H9 (cell line): ENCODE measurements at regions not wholly inside any gene's neighbourhood (a gene's known extent, or its start where the extent isn't known, plus 50 kb on each side); places are given as distances from the start of the nearest gene placed in this dataset.

Experiments used
- DNase-seq: peaks from one replicate; pipeline ENCODE4 v3.0.0-alpha.2; 2017
- H2AFZ ChIP-seq: one replicate; pipeline ENCODE4 v1.6.1; 2013; ENCODE audit warnings: mild to moderate bottlenecking, low read length, control low read depth, moderate library complexity
- H2AK5ac ChIP-seq: 2 replicates; pipeline ENCODE4 v1.6.1; 2013; ENCODE audit warnings: low read length, control low read depth, mixed read lengths; ENCODE audit not compliant: insufficient read length
- H2BK120ac ChIP-seq: one replicate; pipeline ENCODE4 v1.6.1; 2013; ENCODE audit warnings: low read depth, mild to moderate bottlenecking, low read length, control low read depth, inconsistent platforms; ENCODE audit not compliant: poor library complexity, severe bottlenecking
- H2BK12ac ChIP-seq: 2 replicates; pipeline ENCODE4 v1.6.1; 2013; ENCODE audit warnings: low read length, control low read depth, mixed read lengths, low read depth; ENCODE audit not compliant: insufficient read length
- H2BK15ac ChIP-seq: 2 replicates; pipeline ENCODE4 v1.6.1; 2013; ENCODE audit warnings: low read depth, low read length, control low read depth
- H2BK20ac ChIP-seq: one replicate; pipeline ENCODE4 v1.6.1; 2013; ENCODE audit warnings: low read depth, mild to moderate bottlenecking, low read length, control low read depth, inconsistent platforms; ENCODE audit not compliant: poor library complexity, severe bottlenecking
- H2BK5ac ChIP-seq: 2 replicates; pipeline ENCODE4 v1.6.1; 2013; ENCODE audit warnings: low read length, control low read depth, mixed read lengths; ENCODE audit not compliant: insufficient read length
- H3K14ac ChIP-seq: 2 replicates; pipeline ENCODE4 v1.6.1; 2013; ENCODE audit warnings: low read length, control low read depth; ENCODE audit not compliant: insufficient read depth
- H3K18ac ChIP-seq: 2 replicates; pipeline ENCODE4 v1.6.1; 2013; ENCODE audit warnings: low read depth, mild to moderate bottlenecking, mixed read lengths, low read length, control low read depth; ENCODE audit not compliant: insufficient read length
- H3K23ac ChIP-seq: 2 replicates; pipeline ENCODE4 v1.6.1; 2013; ENCODE audit warnings: low read length, control low read depth, mixed read lengths, low read depth; ENCODE audit not compliant: insufficient read length
- H3K23me2 ChIP-seq: 2 replicates; pipeline ENCODE4 v1.6.1; 2013; ENCODE audit warnings: low read depth, mild to moderate bottlenecking, mixed read lengths, low read length, control low read depth; ENCODE audit not compliant: insufficient read length, poor library complexity, severe bottlenecking
- H3K27ac ChIP-seq: 2 replicates; pipeline ENCODE4 v1.5.1; 2013; ENCODE audit warnings: low read length, control low read depth, mixed read lengths, low read depth; ENCODE audit not compliant: insufficient read length
- H3K27me3 ChIP-seq: 2 replicates; pipeline ENCODE4 v1.6.1; 2013; ENCODE audit warnings: low read length, control low read depth, inconsistent platforms; ENCODE audit not compliant: insufficient read depth
- H3K4ac ChIP-seq: 2 replicates; pipeline ENCODE4 v1.6.1; 2013; ENCODE audit warnings: low read depth, mild to moderate bottlenecking, control low read depth, inconsistent platforms, low read length, moderate library complexity
- H3K4me1 ChIP-seq: 2 replicates; pipeline ENCODE4 v1.6.1; 2013; ENCODE audit warnings: low read length, control low read depth, inconsistent platforms; ENCODE audit not compliant: insufficient read depth
- H3K4me2 ChIP-seq: 2 replicates; pipeline ENCODE4 v1.6.1; 2013; ENCODE audit warnings: low read length, control low read depth, mixed read lengths; ENCODE audit not compliant: insufficient read length, insufficient read depth
- H3K56ac ChIP-seq: 2 replicates; pipeline ENCODE4 v1.6.1; 2013; ENCODE audit warnings: low read depth, mild to moderate bottlenecking, mixed read lengths, low read length, control low read depth; ENCODE audit not compliant: insufficient read length
- H3K79me1 ChIP-seq: 2 replicates; pipeline ENCODE4 v1.6.1; 2013; ENCODE audit warnings: low read depth, mild to moderate bottlenecking, moderate library complexity, low read length, control low read depth, inconsistent platforms; ENCODE audit not compliant: insufficient read depth, poor library complexity, severe bottlenecking
- H3K79me2 ChIP-seq: 2 replicates; pipeline ENCODE4 v1.6.1; 2013; ENCODE audit warnings: low read length, control low read depth, inconsistent platforms; ENCODE audit not compliant: insufficient read depth
- H3K9ac ChIP-seq: 2 replicates; pipeline ENCODE4 v1.6.1; 2013; ENCODE audit warnings: low read length, control low read depth, mixed read lengths; ENCODE audit not compliant: insufficient read length; ENCODE audit errors: extremely low read depth
- H3K9me3 ChIP-seq: one replicate; pipeline ENCODE4 v1.6.1; 2013; ENCODE audit warnings: low read depth, low read length, inconsistent platforms; ENCODE audit not compliant: control insufficient read depth
- H3T11ph ChIP-seq: one replicate; pipeline ENCODE4 v1.6.1; 2013; ENCODE audit warnings: mild to moderate bottlenecking, low read length, control low read depth, inconsistent platforms
- H4K20me1 ChIP-seq: one replicate; pipeline ENCODE4 v1.6.1; 2013; ENCODE audit not compliant: control insufficient read depth, insufficient read length, insufficient read depth
- H4K5ac ChIP-seq: 2 replicates; pipeline ENCODE4 v1.6.1; 2013; ENCODE audit warnings: low read depth, mild to moderate bottlenecking, mixed read lengths, low read length, control low read depth; ENCODE audit not compliant: insufficient read length
- H4K8ac ChIP-seq: replicated peaks from 2 replicates; pipeline ENCODE4 v1.6.1; 2013; ENCODE audit warnings: low read length, control low read depth, mixed read lengths, low read depth; ENCODE audit not compliant: insufficient read length
- H4K91ac ChIP-seq: 2 replicates; pipeline ENCODE4 v1.6.1; 2013; ENCODE audit warnings: low read depth, mild to moderate bottlenecking, moderate library complexity, mixed read lengths, low read length, control low read depth; ENCODE audit not compliant: insufficient read length
- H3K27ac Mint-ChIP-seq, 3 experiments: 2 replicates in 2 of 3; 3 replicates in 1 of 3; pipeline ENCODE4 v1.8.0; 2020 to 2021; ENCODE audit warnings: mixed read lengths in 3 of 3, mild to moderate bottlenecking in 1 of 3, moderate library complexity in 1 of 3
- H3K27me3 Mint-ChIP-seq: 2 replicates; pipeline ENCODE4 v1.8.0; 2021; ENCODE audit warnings: low read depth, mild to moderate bottlenecking, moderate library complexity, mixed read lengths
- H3K36me3 Mint-ChIP-seq, 3 experiments: 2 replicates in 2 of 3; 3 replicates in 1 of 3; pipeline ENCODE4 v1.8.0; 2020 to 2021; ENCODE audit warnings: low read depth in 3 of 3, mixed read lengths in 3 of 3; ENCODE audit not compliant: insufficient read depth in 1 of 3
- H3K4me1 Mint-ChIP-seq, 2 experiments: 2 replicates each; pipeline ENCODE4 v1.8.0; 2020; ENCODE audit warnings: mixed read lengths in 2 of 2
- H3K4me3 Mint-ChIP-seq, 2 experiments: 2 replicates in 1 of 2; 3 replicates in 1 of 2; pipeline ENCODE4 v1.8.0; 2020 to 2021; ENCODE audit warnings: mild to moderate bottlenecking in 2 of 2, mixed read lengths in 2 of 2, moderate library complexity in 1 of 2
- H3K9me3 Mint-ChIP-seq, 2 experiments: 2 replicates in 1 of 2; 3 replicates in 1 of 2; pipeline ENCODE4 v1.8.0; 2020; ENCODE audit warnings: mild to moderate bottlenecking in 2 of 2, mixed read lengths in 2 of 2, moderate library complexity in 1 of 2
- CTCF ChIP-seq: fragments of 200-600 bp; sonication (generic); conservative IDR thresholded peaks from 3 replicates; pipeline ENCODE4 v1.8.0; 2021; ENCODE audit warnings: antibody characterized with exemption, mild to moderate bottlenecking
- WGBS: extraction: QIAGEN DNeasy Blood & Tissue Kit; methylation state at CpG from one replicate; pipeline ENCODE4 v1.1.7; 2013; ENCODE audit warnings: missing lambda C conversion rate, low lambda C conversion rate, mixed read lengths; ENCODE audit not compliant: insufficient read length; ENCODE audit errors: extremely low coverage; 5-methylcytosine and 5-hydroxymethylcytosine counted together

GRCh38 chr2:37449761-37450296 lies 105.4 kb downstream of the QPCT start:
- H4K91ac ChIP-seq, result no peak overlapping the region
- no peak for DNase-seq
- no peak overlapping the region for H2BK120ac ChIP-seq
- Mint-ChIP-seq H3K36me3 (no peaks in the 10 kb centered on the region), H3K4me1 (0 out of 4 replicates have a peak, but pooled peaks cover 0 to 2% of the 10 kb centered on the region in 2 experiments), H3K27ac (no peak overlapping the region), H3K9me3 (no peaks in the 10 kb centered on the region), H3K4me3 (no peak overlapping the region), H3K27me3 (peaks cover 2% of the 10 kb centered on the region)
- H2BK5ac ChIP-seq, result no peak overlapping the region
- H2AFZ ChIP-seq, result no peak overlapping the region
- no peak overlapping the region for H3K9ac ChIP-seq
- no peak overlapping the region for H2BK20ac ChIP-seq
- H3K4ac ChIP-seq, result no peak overlapping the region
- no peak overlapping the region for H3K27ac ChIP-seq
- no peaks in the 10 kb centered on the region for H3K79me1 ChIP-seq
- no peak overlapping the region for H2BK15ac ChIP-seq
- no peak overlapping the region for H2BK12ac ChIP-seq
- H3T11ph ChIP-seq, result no peak overlapping the region
- H4K8ac ChIP-seq, result no peak overlapping the region
- H3K14ac ChIP-seq, result no peak overlapping the region
- H3K56ac ChIP-seq, result no peak overlapping the region
- H3K4me1 ChIP-seq, result no peaks in the 10 kb centered on the region
- no CpG with 5 or more reads among the region's 8 CpGs for WGBS
- no peak overlapping the region for H2AK5ac ChIP-seq
- H4K20me1 ChIP-seq, result no peaks in the 10 kb centered on the region
- no peaks in the 10 kb centered on the region for H3K9me3 ChIP-seq
- H3K23me2 ChIP-seq, result no peaks in the 10 kb centered on the region
- H3K23ac ChIP-seq, result no peak overlapping the region
- H3K4me2 ChIP-seq, result no peak overlapping the region
- H4K5ac ChIP-seq, result no peak overlapping the region
- no peak overlapping the region for H3K18ac ChIP-seq
- no peaks in the 10 kb centered on the region for H3K27me3 ChIP-seq
- no peak for TF ChIP-seq CTCF
- H3K79me2 ChIP-seq, result no peaks in the 10 kb centered on the region
